ENCODE measurements at regions not wholly inside any gene's neighbourhood (a gene's known extent, or its start where the extent isn't known, plus 50 kb on each side); places are given as distances from the start of the nearest gene placed in this dataset.
"Not testable (repeated sequence)": the region's sequence is repeated elsewhere in the genome, so short reads cannot be mapped to it uniquely, and the experiment has no call there.

- no peak for DNase-seq (ENCODE audit: low read depth)
These were observed 668.8 kb downstream of the TDRD15 start for GRCh38 chr2:21792571-21792970.

GRCh38 chr2:21793461-21793860 lies 669.7 kb downstream of the TDRD15 start:
- no peak for DNase-seq (ENCODE audit: low read depth)

- no peak for DNase-seq (ENCODE audit: low read depth)
These were observed 670.8 kb downstream of the TDRD15 start for GRCh38 chr2:21794611-21795010.

GRCh38 chr2:21800356-21800755 lies 676.6 kb downstream of the TDRD15 start:
- DNase-seq (ENCODE audit: low read depth), result no peak

- no peak for DNase-seq (ENCODE audit: low read depth)
These were observed 679.8 kb downstream of the TDRD15 start for GRCh38 chr2:21803550-21803949.

- DNase-seq (ENCODE audit: low read depth), result no peak
These were observed 680.4 kb downstream of the TDRD15 start for GRCh38 chr2:21804151-21804550.

- DNase-seq (ENCODE audit: low read depth), result no peak
These were observed 687.8 kb downstream of the TDRD15 start for GRCh38 chr2:21811541-21811940.

- DNase-seq (ENCODE audit: low read depth), result no peak
These were observed 689.0 kb downstream of the TDRD15 start for GRCh38 chr2:21812766-21813165.

GRCh38 chr2:21814588-21815149 lies 690.9 kb downstream of the TDRD15 start:
- no peak for DNase-seq (ENCODE audit: low read depth)

- DNase-seq (ENCODE audit: low read depth), result no peak
These were observed 694.5 kb downstream of the TDRD15 start for GRCh38 chr2:21818212-21818795.

- no peak for DNase-seq (ENCODE audit: low read depth)
These were observed 695.7 kb downstream of the TDRD15 start for GRCh38 chr2:21819454-21819853.

GRCh38 chr2:21820271-21820670 lies 696.5 kb downstream of the TDRD15 start:
- no peak for DNase-seq (ENCODE audit: low read depth)

- DNase-seq (ENCODE audit: low read depth), result no peak
These were observed 698.0 kb downstream of the TDRD15 start for GRCh38 chr2:21821672-21822227.

- no peak for DNase-seq (ENCODE audit: low read depth)
These were observed 698.7 kb downstream of the TDRD15 start for GRCh38 chr2:21822505-21822904.

- no peak for DNase-seq (ENCODE audit: low read depth)
These were observed 710.0 kb downstream of the TDRD15 start for GRCh38 chr2:21833767-21834166.

GRCh38 chr2:21836261-21836660 lies 712.5 kb downstream of the TDRD15 start:
- DNase-seq (ENCODE audit: low read depth), result no peak

- DNase-seq (ENCODE audit: low read depth), result no peak
These were observed 713.0 kb downstream of the TDRD15 start for GRCh38 chr2:21836719-21837118.

GRCh38 chr2:21837168-21837960 lies 713.6 kb downstream of the TDRD15 start:
- no peak for DNase-seq (ENCODE audit: low read depth)

GRCh38 chr2:21841341-21841740 lies 717.6 kb downstream of the TDRD15 start:
- DNase-seq (ENCODE audit: low read depth), result no peak

GRCh38 chr2:21850367-21850766 lies 726.6 kb downstream of the TDRD15 start:
- not testable (repeated sequence) for DNase-seq (ENCODE audit: low read depth)

- no peak for DNase-seq (ENCODE audit: low read depth)
These were observed 731.2 kb downstream of the TDRD15 start for GRCh38 chr2:21854938-21855337.

GRCh38 chr2:21856708-21857107 lies 732.9 kb downstream of the TDRD15 start:
- no peak for DNase-seq (ENCODE audit: low read depth)

- DNase-seq (ENCODE audit: low read depth), result no peak
These were observed 737.1 kb downstream of the TDRD15 start for GRCh38 chr2:21860907-21861306.
